ENCODE measurements at regions not wholly inside any gene's neighbourhood (a gene's known extent, or its start where the extent isn't known, plus 50 kb on each side); places are given as distances from the start of the nearest gene placed in this dataset.
A peak's percentile ranks its signal among the peaks of the same experiment; 100 is the strongest.

GRCh38 chr7:135827391-135827790 is 78.8 kb upstream of the FAM180A start:
- DNase-seq = no peak

DNA sequence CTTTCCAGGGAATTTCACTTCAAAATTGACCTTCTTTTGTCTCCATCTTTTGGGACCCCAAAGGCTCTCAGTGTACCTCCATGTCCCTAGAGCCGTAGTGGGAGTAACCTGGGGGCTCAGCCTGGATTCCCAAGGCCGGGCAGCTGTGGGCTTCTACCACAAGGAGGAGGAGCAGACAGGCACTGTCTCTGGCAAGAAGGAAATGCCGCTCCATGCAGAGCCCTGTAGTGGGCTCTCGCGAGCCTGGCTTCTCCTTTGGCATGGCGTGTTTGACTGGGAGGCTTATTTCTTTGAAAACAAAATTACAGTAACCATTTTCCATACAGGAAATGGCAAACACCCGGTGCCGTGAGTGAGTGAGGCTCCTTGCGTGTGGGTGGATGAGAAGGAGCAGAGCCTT is 76.8 kb upstream of the FAM180A start:
- DNase-seq = no peak

- no peak for DNase-seq
These were observed 73.8 kb upstream of the FAM180A start for GRCh38 chr7:135822376-135822775.

DNA sequence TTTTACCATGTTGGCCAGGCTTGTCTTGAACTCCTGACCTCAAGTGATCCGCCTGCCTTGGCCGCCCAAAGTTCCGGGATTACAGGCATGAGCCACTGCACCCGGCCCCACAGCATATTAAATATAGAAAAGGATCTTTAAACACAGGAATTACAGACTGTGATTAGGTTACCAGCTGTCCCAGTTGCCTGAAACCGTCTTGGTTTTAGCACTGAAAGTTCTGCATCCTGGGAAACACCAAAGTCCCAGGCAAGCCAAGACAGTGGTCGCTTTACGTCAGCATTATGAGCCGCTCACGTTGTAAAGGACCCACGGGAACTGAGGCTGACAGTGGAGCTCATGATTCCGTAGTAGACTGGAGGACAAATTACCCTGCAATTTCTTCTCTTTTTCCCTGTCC is 69.0 kb upstream of the FAM180A start:
- no peak for DNase-seq

DNA sequence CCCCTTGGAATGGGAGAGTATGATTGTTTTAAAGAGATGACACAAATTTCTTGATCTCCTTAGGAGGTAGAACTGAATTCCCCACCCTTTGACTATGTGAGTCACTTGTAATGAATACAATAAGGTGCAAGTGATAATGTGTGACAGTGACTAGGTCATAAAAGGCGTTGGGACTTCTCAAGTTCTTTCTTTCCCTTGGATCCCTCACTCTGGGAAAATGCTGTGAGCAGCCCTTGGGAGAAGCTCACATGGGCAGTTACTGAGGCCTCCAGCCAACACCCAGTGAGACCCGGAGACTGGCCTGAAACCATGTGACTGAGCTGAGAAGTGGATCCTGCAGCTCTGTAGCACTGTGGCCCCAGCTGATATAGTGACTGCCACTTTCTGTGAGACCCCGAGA is 66.4 kb upstream of the FAM180A start:
- no peak for DNase-seq

DNA sequence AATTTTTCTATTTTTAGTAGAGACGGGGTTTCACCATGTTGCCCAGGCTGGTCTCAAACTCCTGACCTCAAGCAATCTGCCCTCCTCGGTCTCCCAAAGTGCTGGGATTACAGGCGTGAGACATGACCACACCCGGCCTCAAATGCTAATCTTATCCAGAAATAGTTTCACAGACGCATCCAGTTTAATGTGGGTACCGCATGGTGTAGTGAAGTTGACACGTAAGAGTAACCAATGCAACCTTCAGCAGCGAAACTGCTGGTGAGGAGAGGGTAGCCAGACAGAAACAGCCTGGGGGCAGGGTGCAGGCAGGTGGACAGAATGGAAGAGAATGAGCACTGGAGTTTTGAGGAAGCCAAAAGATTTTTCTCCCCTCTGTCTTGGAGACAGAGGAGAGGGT is 63.5 kb upstream of the FAM180A start:
- DNase-seq = no peak

DNA sequence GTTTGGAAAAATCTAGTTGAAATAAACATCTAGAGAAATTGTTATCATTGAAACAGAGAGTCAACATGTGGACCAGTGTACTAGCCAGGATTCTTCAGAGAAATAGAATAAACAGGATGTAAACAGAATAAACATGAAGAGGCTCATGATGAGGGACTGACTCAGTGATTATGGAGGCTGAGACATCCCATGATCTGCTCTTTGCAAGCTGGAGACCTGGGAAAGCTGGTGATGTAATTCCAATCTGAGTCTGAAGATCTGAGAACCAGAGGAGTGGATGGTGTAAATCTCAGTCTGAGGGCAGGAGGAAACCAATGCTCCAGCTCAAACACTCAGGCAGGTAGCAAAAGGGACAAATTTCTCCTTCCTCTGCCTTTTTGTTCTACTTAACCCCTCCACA is 62.9 kb upstream of the FAM180A start:
- no peak for DNase-seq

DNA sequence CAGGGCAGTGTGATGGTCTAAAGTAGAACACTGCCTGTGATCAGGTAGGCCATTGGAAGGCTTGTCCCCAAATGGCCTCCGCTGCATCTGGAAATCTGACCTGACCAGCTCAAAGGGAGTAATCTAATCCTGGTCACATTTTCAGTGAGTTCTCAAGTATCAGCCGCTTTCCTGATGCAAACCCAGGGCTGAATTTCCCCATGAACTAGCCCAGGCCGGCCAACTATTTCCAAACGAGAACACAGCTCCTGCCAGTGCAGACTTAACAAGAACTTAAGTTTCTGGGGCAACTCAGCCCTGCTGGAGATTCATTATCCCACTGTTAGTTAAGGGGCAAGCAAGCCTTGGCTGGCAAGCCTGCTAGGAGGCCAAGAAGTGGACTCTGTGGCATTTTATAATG is 59.6 kb upstream of the FAM180A start:
- no peak for DNase-seq

GRCh38 chr7:135803143-135803542 is 54.5 kb upstream of the FAM180A start:
- DNase-seq = no peak

GRCh38 chr7:135802697-135803096 is 54.1 kb upstream of the FAM180A start:
- DNase-seq = no peak

DNA sequence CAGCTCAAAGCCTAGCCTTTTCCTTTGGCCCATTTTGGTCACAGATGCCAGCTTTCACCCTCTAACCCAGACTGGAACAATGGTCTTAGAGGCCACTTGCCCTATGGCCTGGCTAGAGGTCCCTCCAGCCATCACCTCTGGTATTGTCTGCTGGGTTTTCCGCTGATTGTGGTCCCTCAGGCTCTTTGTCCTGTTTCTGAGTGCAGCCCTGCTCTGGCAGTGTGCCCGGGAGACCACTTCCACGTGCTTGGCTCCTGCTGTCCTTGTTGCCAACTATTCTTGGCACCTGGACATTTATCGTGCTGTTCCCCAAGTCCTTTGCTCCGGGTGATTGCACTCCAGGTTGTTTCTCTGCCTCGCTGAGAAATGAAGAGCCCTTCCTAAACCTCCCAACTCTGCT is 53.3 kb upstream of the FAM180A start:
- DNase-seq = no peak

DNA sequence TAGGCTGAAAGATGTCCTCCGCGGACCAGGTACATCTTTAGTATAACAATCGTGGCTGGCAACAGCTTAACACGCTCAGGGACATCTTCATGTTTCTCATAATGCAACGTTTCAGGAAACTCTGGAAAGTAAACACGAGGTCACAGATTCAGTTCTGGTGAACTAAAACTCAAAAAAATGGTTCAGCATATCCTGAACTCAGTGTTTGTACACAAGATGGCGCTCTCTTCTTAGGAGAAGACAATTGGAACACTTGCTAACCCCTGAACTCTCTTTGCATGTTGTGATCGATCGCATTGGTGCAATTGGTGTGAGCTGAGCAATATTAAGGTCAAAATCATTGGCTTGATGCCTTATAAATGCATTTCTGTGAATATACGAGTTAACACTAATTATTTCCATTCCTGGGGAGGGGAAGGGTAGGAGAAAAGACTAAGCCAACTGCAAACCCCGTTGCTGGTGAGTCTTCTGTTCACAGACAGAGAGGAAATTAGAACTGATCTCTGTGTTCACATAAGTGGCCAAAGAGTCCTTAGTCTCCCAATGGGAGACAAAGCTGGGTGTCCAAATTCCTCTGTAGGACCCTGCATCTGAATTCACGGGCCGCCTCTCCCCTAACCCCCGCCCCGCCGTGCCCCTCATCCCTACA is 52.6 kb upstream of the FAM180A start:
- DNase-seq = peak; percentile 75

GRCh38 chr7:135800560-135800959 is 51.9 kb upstream of the FAM180A start:
- no peak for DNase-seq

DNA sequence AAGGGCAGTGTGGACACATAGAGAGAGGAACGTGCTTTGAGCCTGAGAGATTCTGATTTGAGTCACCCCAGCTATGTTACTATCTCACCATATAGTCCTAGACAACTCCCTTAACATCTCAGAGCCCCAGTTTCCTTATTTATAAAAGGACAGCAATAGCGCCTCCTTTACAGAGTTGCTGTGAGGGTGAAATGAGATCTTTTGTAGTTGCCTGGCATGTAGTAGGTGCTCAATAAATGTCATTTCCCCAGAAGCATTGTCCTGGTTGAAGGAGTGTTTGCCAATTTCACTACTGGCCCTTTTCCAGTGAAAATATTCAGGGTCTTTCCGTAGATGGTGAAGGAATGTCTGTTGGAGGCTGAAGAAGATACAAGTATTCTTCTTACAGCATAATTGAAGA is 51.3 kb upstream of the FAM180A start:
- DNase-seq = no peak
